ENCODE measurements at regions not wholly inside any gene's neighbourhood (a gene's known extent, or its start where the extent isn't known, plus 50 kb on each side); places are given as distances from the start of the nearest gene placed in this dataset.
"Not testable (repeated sequence)": the region's sequence is repeated elsewhere in the genome, so short reads cannot be mapped to it uniquely, and the experiment has no call there.

DNA sequence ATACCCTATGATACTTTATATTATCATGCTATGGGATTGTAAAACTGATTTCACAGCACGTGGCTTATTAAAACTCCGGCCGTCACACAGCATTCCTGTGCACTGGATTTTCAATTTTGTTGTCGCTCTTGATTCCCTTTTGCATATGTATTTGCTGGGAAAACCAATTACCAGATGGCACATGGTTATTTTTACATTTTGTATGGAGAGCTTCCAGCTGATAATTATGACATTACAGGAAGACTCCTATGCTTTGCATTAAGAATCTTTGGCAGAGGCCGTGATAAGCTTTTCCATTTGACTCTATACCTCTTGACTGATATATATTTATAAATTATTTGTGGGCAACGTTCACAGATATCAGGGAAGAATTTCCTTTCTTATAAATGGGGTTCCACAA lies 381.2 kb upstream of the RORB start:
- no peak for DNase-seq

DNA sequence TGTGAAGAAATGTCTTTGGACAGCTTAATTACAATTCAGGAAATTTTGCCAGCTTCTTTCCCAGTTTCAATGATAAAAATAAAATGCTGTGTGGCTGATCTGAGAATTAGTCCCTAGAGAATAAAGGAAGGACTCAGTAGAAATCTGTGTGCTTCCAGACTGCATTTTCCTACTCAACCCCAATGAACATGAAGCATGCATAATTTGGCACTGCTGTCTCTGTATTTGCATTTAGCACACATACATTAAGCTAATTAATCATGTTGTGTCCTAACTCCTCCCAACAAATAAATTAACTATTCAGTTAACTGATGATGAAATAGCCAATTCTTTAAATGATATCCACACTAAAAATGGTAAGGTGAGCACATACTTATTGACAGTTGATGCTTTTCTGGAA lies 380.0 kb upstream of the RORB start:
- DNase-seq, result no peak

- DNase-seq, result no peak
These were observed 379.4 kb upstream of the RORB start for GRCh38 chr9:74117731-74118130.

DNA sequence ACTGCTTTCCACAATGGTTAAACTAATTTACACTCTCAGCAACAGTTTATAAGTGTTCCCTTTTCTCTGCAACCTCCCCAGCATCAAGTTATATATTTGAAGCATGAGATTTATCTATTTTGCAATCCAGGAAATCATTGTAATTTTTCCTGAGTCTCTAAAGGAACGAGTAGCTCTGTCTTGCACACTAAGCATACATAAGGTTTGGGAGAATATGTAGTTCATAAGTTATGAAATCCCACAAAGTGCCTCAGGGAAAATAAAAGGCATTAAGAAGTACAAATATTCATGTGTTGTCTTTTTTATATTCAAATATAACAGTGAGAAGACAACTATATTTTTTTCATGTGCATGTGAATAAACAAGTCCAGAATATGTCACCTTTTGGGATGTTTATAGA lies 377.1 kb upstream of the RORB start:
- no peak for DNase-seq

DNA sequence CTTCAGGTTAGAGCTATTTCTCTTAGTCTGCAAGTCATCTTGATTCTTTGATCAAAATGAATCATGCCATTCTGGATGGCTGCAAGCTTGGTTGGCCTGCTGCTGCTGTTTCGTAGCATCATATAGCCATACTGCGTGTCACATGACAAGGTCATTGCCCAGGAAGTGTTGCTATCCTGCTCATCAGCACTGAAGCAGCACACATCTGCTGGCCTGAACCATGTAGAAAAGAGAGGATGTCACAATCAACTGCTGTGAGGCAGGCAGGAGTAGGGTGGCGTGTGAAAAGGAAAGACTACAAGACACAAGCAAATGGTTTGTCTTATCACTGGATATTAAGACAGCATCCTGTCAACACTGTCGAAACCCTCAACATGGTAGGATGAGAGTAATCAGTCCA lies 376.7 kb upstream of the RORB start:
- no peak for DNase-seq

GRCh38 chr9:74122216-74122615 lies 374.9 kb upstream of the RORB start:
- no peak for DNase-seq

- DNase-seq, result no peak
These were observed 374.5 kb upstream of the RORB start for GRCh38 chr9:74122661-74123060.

GRCh38 chr9:74125941-74126340 lies 371.2 kb upstream of the RORB start:
- no peak for DNase-seq

DNA sequence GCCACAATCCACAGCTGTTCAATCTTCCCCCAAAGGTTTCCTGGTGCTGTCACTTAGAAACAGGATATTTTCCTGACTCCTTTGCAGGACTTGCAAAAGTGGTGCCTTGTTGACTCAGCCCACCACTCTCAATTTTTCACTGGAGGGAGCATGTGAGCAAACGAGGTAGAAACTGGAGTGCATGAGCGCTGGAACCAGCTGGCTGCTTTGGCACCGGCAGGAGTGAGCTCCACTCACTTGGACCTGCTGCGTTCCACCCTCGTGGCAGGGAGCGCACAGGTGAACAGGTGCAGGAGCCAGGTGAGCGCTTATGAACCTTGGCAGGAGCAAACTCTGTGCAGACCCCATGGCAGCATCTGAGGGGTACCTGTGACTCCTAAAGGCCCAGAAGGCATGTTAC lies 364.1 kb upstream of the RORB start:
- no peak for DNase-seq

GRCh38 chr9:74133921-74134320 lies 363.2 kb upstream of the RORB start:
- no peak for DNase-seq

GRCh38 chr9:74138182-74138581 lies 359.0 kb upstream of the RORB start:
- no peak for DNase-seq

GRCh38 chr9:74140141-74140540 lies 357.0 kb upstream of the RORB start:
- no peak for DNase-seq

- no peak for DNase-seq
These were observed 349.2 kb upstream of the RORB start for GRCh38 chr9:74147906-74148305.

DNA sequence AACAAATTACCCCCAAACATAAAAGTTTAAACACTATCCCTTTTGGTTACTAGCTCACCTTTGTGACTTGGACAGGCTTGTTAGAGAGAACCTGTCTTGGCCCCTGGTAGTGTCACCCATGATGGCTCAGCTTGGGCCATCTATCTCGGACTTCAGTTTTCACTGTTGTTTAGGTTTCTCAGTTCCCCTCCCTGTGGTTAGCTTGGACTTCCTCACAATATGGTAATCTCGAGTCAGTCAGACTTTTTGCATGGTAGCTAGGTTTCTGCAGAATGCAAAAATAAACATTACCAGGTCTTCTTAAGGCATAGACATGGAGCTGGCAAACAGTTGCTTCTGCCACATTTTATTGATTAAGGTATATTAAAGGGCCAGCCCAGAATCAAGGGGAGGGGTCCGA lies 324.3 kb upstream of the RORB start:
- no peak for DNase-seq

DNA sequence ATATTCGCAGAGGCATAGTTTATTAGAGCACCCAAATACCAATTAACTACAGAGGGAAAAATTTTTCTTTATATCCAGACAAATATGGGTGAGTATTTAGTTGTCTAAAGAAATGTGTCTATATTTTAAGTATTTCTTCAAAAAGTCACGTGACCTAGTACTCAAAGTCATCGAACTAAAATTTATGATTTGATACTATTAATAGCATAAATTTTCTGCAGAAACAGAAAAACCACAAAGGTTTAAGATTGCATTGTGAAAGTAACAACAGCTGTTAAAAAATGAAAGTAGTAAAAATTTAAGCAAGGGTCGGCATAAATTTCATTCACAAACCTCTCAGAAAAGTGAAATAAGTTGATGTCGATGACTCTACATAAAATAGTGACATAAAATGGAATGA lies 323.9 kb upstream of the RORB start:
- no peak for DNase-seq

GRCh38 chr9:74197771-74198170 lies 299.4 kb upstream of the RORB start:
- DNase-seq, result not testable (repeated sequence)

DNA sequence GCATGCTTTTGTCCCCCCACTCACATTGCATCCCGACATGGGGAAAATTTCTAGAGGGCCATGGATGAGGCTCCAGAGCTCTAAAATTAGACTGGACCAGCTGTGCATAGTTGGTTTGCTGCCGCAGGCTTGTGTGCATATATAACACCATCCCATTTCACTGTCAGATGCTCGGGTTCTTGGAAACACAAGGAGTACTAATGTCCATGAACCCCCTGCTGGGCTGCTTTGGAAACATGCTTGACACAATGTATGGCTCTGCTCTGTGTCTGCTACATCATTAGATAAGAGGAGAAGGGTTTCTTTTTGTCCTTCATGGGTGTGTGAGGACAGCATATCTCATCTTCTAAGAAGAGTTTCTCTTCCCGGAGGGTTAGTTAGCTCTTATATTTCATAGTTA lies 292.1 kb upstream of the RORB start:
- DNase-seq, result no peak

- no peak for DNase-seq
These were observed 278.6 kb upstream of the RORB start for GRCh38 chr9:74218385-74219063.

DNA sequence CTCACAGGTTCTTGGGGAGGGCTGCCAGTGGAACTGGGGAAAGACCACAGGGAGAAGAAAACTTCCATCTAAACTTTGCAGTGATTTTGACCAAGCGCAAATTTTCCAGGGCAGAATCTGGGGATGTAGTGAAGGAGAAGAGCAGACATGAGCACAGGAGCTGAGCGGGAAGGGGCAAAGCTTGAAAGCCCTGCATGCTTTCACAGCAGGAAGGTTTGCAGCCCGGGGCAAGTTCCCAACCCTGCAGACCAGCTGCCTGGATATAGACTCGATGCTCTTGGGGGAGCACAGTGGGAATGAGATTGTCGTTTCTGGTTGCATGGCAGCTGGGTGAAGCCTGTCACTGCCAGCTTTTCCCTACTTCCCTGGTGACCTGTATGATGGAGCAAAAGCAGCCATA lies 276.8 kb upstream of the RORB start:
- no peak for DNase-seq

GRCh38 chr9:74236857-74237256 lies 260.3 kb upstream of the RORB start:
- no peak for DNase-seq

- DNase-seq, result no peak
These were observed 251.2 kb upstream of the RORB start for GRCh38 chr9:74245866-74246497.

DNA sequence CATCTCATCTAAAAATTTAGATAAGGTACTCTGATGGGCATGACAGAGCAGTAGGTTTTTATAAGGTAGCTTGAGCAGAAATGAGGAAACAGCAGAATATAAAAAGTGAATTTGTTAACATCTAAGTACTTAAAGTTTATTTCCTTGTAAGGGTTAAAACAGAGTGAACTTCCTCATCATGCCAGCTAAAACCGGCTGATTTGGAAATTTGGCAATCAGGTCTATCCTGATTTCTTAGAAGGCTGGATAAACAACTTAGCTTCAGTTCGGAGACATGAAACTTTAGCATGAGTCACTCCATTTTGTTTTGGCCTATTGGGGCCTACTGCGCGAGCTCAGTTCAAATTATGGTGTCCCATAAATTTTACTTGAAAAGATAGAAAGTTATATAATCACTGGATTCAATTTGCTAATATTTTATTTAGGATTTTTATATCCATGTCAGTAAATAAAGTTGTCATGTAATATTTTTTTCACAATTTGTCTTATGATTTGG lies 241.6 kb upstream of the RORB start:
- no peak for DNase-seq

DNA sequence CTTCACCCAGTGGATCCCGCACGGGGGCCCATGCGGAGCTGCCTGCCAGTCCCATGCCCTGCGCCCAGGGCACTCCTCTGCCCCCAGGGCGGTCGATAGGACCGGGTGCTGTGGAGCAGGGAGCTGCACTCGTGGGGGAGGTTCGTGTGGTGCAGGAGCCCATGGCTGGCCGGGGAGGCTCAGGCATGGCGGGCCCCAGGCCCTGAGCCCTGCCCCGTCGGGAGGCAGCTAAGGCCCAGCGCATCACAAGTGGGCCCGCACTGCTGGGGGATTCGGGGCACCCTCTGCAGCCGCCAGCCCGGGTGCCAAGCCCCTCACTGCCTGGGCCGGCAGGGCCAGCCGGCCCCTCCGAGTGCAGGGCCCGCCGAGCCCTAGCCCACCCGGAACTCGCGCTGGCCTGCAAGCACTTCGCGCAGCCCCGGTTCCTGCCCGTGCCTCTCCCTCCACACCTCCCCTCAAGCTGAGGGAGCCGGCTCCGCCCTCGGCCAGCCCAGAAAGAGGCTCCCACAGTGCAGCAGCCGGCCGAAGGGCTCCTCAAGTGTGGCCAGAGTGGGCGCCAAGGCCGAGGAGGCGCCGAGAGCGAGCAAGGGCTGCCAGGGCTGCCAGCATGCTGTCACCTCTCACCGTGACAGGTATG lies 221.1 kb upstream of the RORB start:
- DNase-seq, result no peak

GRCh38 chr9:74277532-74277931 lies 219.6 kb upstream of the RORB start:
- no peak for DNase-seq

GRCh38 chr9:74281674-74282073 lies 215.5 kb upstream of the RORB start:
- DNase-seq, result no peak

All from NCI-H774 (cell line).